SK-N-SH (cell line): ENCODE measurements at regions not wholly inside any gene's neighbourhood (a gene's known extent, or its start where the extent isn't known, plus 50 kb on each side); places are given as distances from the start of the nearest gene placed in this dataset.

Experiments used
- CTCF ChIA-PET: fragments of 300-600, 350-600 bp; formaldehyde crosslinking; extraction: SDS; loops from one replicate; lab custom pipeline; 2021; lab: Yijun Ruan, JAX
- POLR2A ChIA-PET: fragments of 350-600 bp; sonication (Branson Sonifier 250); formaldehyde crosslinking; extraction: SDS; loops from one replicate; lab custom pipeline; 2020; ENCODE audit warnings: antibody characterized with exemption, inconsistent platforms; lab: Yijun Ruan, JAX
- DNase-seq: peaks from one replicate; pipeline ENCODE4 v3.0.0; 2012
- H2AFZ ChIP-seq: fragments of 200-600 bp; sonication (generic); 2 replicates; pipeline ENCODE4 v1.8.1; 2016; ENCODE audit warnings: antibody characterized with exemption, mild to moderate bottlenecking, low read depth
- H3F3A ChIP-seq: fragments of 200-600 bp; sonication (generic); replicated peaks from 2 replicates; pipeline ENCODE3; 2016; ENCODE audit warnings: antibody characterized with exemption, mild to moderate bottlenecking; ENCODE audit not compliant: insufficient read depth
- H3K27ac ChIP-seq, 2 experiments: fragments of 200-500 bp in 1 of 2; fragments of 200-600 bp in 1 of 2; sonication (Bioruptor generic) in 1 of 2; sonication (generic), shearing (Covaris generic) in 1 of 2; 2 replicates each; pipeline versions ENCODE4 v1.5.1 to v1.6.1; 2014 to 2016; ENCODE audit warnings: low read depth in 2 of 2, inconsistent platforms in 1 of 2, low read length in 1 of 2, mild to moderate bottlenecking in 1 of 2, mixed read lengths in 1 of 2
- H3K27me3 ChIP-seq: fragments of 200-600 bp; sonication (generic), shearing (Covaris generic); 2 replicates; pipeline ENCODE4 v1.6.1; 2016; ENCODE audit warnings: mixed run types; ENCODE audit not compliant: insufficient read depth
- H3K36me3 ChIP-seq, 2 experiments: fragments of 200-500 bp in 1 of 2; fragments of 200-600 bp in 1 of 2; sonication (Bioruptor generic) in 1 of 2; sonication (generic) in 1 of 2; replicated peaks in 1 of 2; 2 replicates each; pipeline versions ENCODE3 to v1.5.1; 2014 to 2016; ENCODE audit warnings: low read length in 1 of 2, mild to moderate bottlenecking in 1 of 2; ENCODE audit not compliant: insufficient read depth in 2 of 2, control insufficient read depth in 1 of 2
- H3K4me1 ChIP-seq, 2 experiments: fragments of 200-500 bp in 1 of 2; fragments of 200-600 bp in 1 of 2; sonication (Bioruptor generic) in 1 of 2; sonication (generic), shearing (Covaris generic) in 1 of 2; 2 replicates each; pipeline versions ENCODE4 v1.5.1 to v1.6.1; 2014 to 2016; ENCODE audit warnings: low read depth in 1 of 2, low read length in 1 of 2, mixed run types in 1 of 2; ENCODE audit not compliant: insufficient read depth in 2 of 2, control insufficient read depth in 1 of 2
- H3K4me2 ChIP-seq: fragments of 200-600 bp; sonication (generic), shearing (Covaris generic); 2 replicates; pipeline ENCODE4 v1.6.1; 2017; ENCODE audit warnings: mixed run types
- H3K4me3 ChIP-seq, 2 experiments: fragments of 200-500 bp in 1 of 2; fragments of 200-600 bp in 1 of 2; sonication (Bioruptor generic) in 1 of 2; sonication (generic), shearing (Covaris generic) in 1 of 2; 2 replicates each; pipeline versions ENCODE4 v1.5.1 to v1.8.1; 2014 to 2016; ENCODE audit warnings: low read depth in 2 of 2, inconsistent platforms in 1 of 2, low read length in 1 of 2, mild to moderate bottlenecking in 1 of 2, mixed read lengths in 1 of 2, moderate library complexity in 1 of 2
- H3K79me2 ChIP-seq: fragments of 200-600 bp; sonication (generic); 2 replicates; pipeline ENCODE4 v1.8.1; 2017; ENCODE audit warnings: mild to moderate bottlenecking; ENCODE audit not compliant: insufficient read depth
- H3K9ac ChIP-seq: fragments of 200-600 bp; sonication (generic); 2 replicates; pipeline ENCODE4 v1.6.1; 2017; ENCODE audit warnings: mixed run types
- H3K9me2 ChIP-seq: fragments of 200-600 bp; sonication (generic); 2 replicates; pipeline ENCODE4 v1.6.1; 2017; ENCODE audit warnings: mixed run types
- H3K9me3 ChIP-seq: fragments of 200-600 bp; sonication (generic); 2 replicates; pipeline ENCODE4 v1.6.1; 2017; ENCODE audit warnings: mixed run types, mild to moderate bottlenecking, moderate library complexity
- H4K20me1 ChIP-seq: fragments of 200-600 bp; sonication (generic); 2 replicates; pipeline ENCODE4 v1.6.1; 2017; ENCODE audit warnings: mild to moderate bottlenecking, mixed run types; ENCODE audit not compliant: insufficient read depth
- CTCF ChIP-seq: fragments of 200-600 bp; sonication (generic); IDR thresholded peaks from 2 replicates; pipeline ENCODE4 v1.6.1; 2017; ENCODE audit warnings: antibody characterized with exemption, mild to moderate bottlenecking, moderate library complexity
- EP300 ChIP-seq, 2 experiments: IDR thresholded peaks; 2 replicates each; pipeline versions ENCODE4 v1.4.0 to v1.6.1; 2012; ENCODE audit warnings: borderline replicate concordance in 1 of 2, low read depth in 1 of 2, low read length in 1 of 2
- GABPA ChIP-seq: IDR thresholded peaks from 2 replicates; pipeline ENCODE4 v1.4.0; 2012; ENCODE audit warnings: low read depth, mild to moderate bottlenecking
- IRF3 ChIP-seq: fragments of 150-350 bp; IDR thresholded peaks from 2 replicates; pipeline ENCODE4 v1.6.1; 2016; ENCODE audit warnings: mild to moderate bottlenecking, low read depth, low read length
- MAX ChIP-seq: IDR thresholded peaks from 2 replicates; pipeline ENCODE4 v1.4.0; 2012; ENCODE audit warnings: low read depth
- MEF2A ChIP-seq: IDR thresholded peaks from 2 replicates; pipeline ENCODE4 v1.4.0; 2012; ENCODE audit warnings: low read depth, borderline replicate concordance
- NRF1 ChIP-seq: IDR thresholded peaks from 2 replicates; pipeline ENCODE4 v1.6.1; 2012; ENCODE audit warnings: low read depth, mild to moderate bottlenecking, low read length
- RCOR1 ChIP-seq: fragments of 150-350 bp; IDR thresholded peaks from 2 replicates; pipeline ENCODE4 v1.6.1; 2017; ENCODE audit warnings: antibody characterized with exemption, low read length
- RFX5 ChIP-seq: IDR thresholded peaks from 2 replicates; pipeline ENCODE4 v1.6.1; 2012; ENCODE audit warnings: mild to moderate bottlenecking, improper control_type of control experiment, low read length
- SMC3 ChIP-seq: IDR thresholded peaks from 2 replicates; pipeline ENCODE4 v1.6.1; 2012; ENCODE audit warnings: low read depth, low read length, improper control_type of control experiment
- TAF1 ChIP-seq: IDR thresholded peaks from 2 replicates; pipeline ENCODE4 v1.6.1; 2012; ENCODE audit warnings: low read depth, mild to moderate bottlenecking, low read length, moderate library complexity, borderline replicate concordance
- TCF12 ChIP-seq: IDR thresholded peaks from 2 replicates; pipeline ENCODE4 v1.4.0; 2012
- USF1 ChIP-seq: IDR thresholded peaks from 2 replicates; pipeline ENCODE4 v1.4.0; 2012; ENCODE audit warnings: low read depth, borderline replicate concordance
- USF2 ChIP-seq: fragments of 150-350 bp; IDR thresholded peaks from 2 replicates; pipeline ENCODE4 v1.6.1; 2017; ENCODE audit warnings: antibody characterized with exemption, low read length, low read depth, borderline replicate concordance
- WGBS: methylation state at CpG from one replicate; pipeline ENCODE4 v1.1.6; 2017; ENCODE audit warnings: low lambda C conversion rate; 5-methylcytosine and 5-hydroxymethylcytosine counted together

- TF ChIP-seq USF2 (no peak), TAF1 (no peak), GABPA (no peak), MAX (no peak), CTCF (no peak), IRF3 (no peak), SMC3 (no peak), USF1 (no peak), EP300 (IDR thresholded peaks at IDR 0.05; ENCODE audit: borderline replicate concordance in 1 of 2, low read depth in 1 of 2, low read length in 1 of 2) (no peak)
These were observed 177.8 kb upstream of the ARID1B start (continued) for GRCh38 chr6:156599366-156599765.

GRCh38 chr6:156598855-156599180 lies 178.4 kb upstream of the ARID1B start:
- Histone ChIP-seq H2AFZ (no peak overlapping the region), H3K27me3 (no peaks in the 10 kb centered on the region), H3K79me2 (no peaks in the 10 kb centered on the region), H3K9me2 (no peaks in the 10 kb centered on the region), H3K4me3 (no peak overlapping the region), H3K4me1 (peaks cover 0 to 8% of the 10 kb centered on the region in 2 experiments; a peak in 1 of 4 replicates), H3F3A (no peaks in the 10 kb centered on the region), H3K27ac (no peak overlapping the region), H3K9ac (no peak overlapping the region), H3K36me3 (no peaks in the 10 kb centered on the region), H3K4me2 (no peak overlapping the region), H3K9me3 (no peaks in the 10 kb centered on the region), H4K20me1 (no peaks in the 10 kb centered on the region)
- POLR2A ChIA-PET = no interaction called here
- DNase-seq = no peak
- no peak for TF ChIP-seq IRF3
- TF ChIP-seq MEF2A = no peak
- TF ChIP-seq RFX5 = no peak
- no peak for TF ChIP-seq NRF1
- no peak for TF ChIP-seq USF2
- no peak for TF ChIP-seq RCOR1
- no peak for TF ChIP-seq TCF12
- TF ChIP-seq SMC3 = no peak
- 95% methylated on average over 6 of the region's 6 CpGs for WGBS
- CTCF ChIA-PET = no interaction called here
